Panc1 (cell line): ENCODE measurements at regions not wholly inside any gene's neighbourhood (a gene's known extent, or its start where the extent isn't known, plus 50 kb on each side); places are given as distances from the start of the nearest gene placed in this dataset.

Source experiments
- ATAC-seq: fragments of 200-7000 bp; cut with Tn5 transposase; 2 replicates; pipeline ENCODE4 v1.9.1; 2020; ENCODE audit warnings: mild to moderate bottlenecking, moderate library complexity
- BruUV-seq: library from RNA; stranded (reverse); fragments of 400-500 nt; replicated peaks from 2 replicates; lab custom pipeline; 2021; lab: Mats Ljungman, UMichigan
- CTCF ChIA-PET: fragments of 300-600 bp; sonication (Branson Sonifier 250); formaldehyde crosslinking; loops from one replicate; lab custom pipeline; 2022; ENCODE audit warnings: antibody characterized with exemption; lab: Charles Lee
- POLR2A ChIA-PET: fragments of 300-600 bp; sonication (Branson Sonifier 250); formaldehyde crosslinking; loops from one replicate; lab custom pipeline; 2022; ENCODE audit warnings: antibody characterized with exemption; lab: Charles Lee
- DNase-seq: peaks from one replicate; pipeline ENCODE4 v3.0.0-alpha.2; 2010; ENCODE audit warnings: low read depth, low spot score
- H3K27ac ChIP-seq: 2 replicates; pipeline ENCODE4 v1.5.1; 2011; ENCODE audit warnings: mild to moderate bottlenecking, low read length, inconsistent platforms
- H3K27me3 ChIP-seq: fragments of 200-500 bp; sonication (Bioruptor generic); 2 replicates; pipeline ENCODE4 v1.6.0; 2014; ENCODE audit warnings: low read length, inconsistent platforms; ENCODE audit not compliant: control insufficient read depth, insufficient read depth
- H3K36me3 ChIP-seq: fragments of 200-500 bp; sonication (Bioruptor generic); 2 replicates; pipeline ENCODE4 v1.5.1; 2014; ENCODE audit warnings: inconsistent platforms, mild to moderate bottlenecking, low read length, moderate library complexity; ENCODE audit not compliant: control insufficient read depth, insufficient read depth
- H3K4me1 ChIP-seq: 2 replicates; pipeline ENCODE4 v1.5.1; 2011; ENCODE audit warnings: inconsistent platforms, mild to moderate bottlenecking, low read length, moderate library complexity; ENCODE audit not compliant: control insufficient read depth, insufficient read depth
- H3K4me3 ChIP-seq, 2 experiments: 2 replicates each; pipeline ENCODE4 v1.5.1; 2011 to 2012; ENCODE audit warnings: low read depth in 2 of 2, low read length in 2 of 2, mild to moderate bottlenecking in 2 of 2, inconsistent platforms in 1 of 2, moderate library complexity in 1 of 2
- H3K9me3 ChIP-seq: fragments of 200-500 bp; sonication (Bioruptor generic); 2 replicates; pipeline ENCODE4 v1.5.1; 2014; ENCODE audit warnings: low read depth, mild to moderate bottlenecking, inconsistent platforms, low read length, moderate library complexity; ENCODE audit not compliant: control insufficient read depth, insufficient read depth
- CTCF ChIP-seq: fragments of 450-650 bp; IDR thresholded peaks from 2 replicates; pipeline ENCODE4 v1.5.1; 2017; ENCODE audit warnings: mild to moderate bottlenecking
- POLR2AphosphoS5 ChIP-seq: IDR thresholded peaks from 2 replicates; pipeline ENCODE4 v1.6.1; 2012; ENCODE audit warnings: mild to moderate bottlenecking, low read depth, low read length, moderate library complexity
- REST ChIP-seq, 2 experiments: IDR thresholded peaks; 2 replicates each; pipeline ENCODE4 v1.6.1; 2011 to 2012; ENCODE audit warnings: low read depth in 2 of 2, control low read depth in 1 of 2, low read length in 1 of 2, mild to moderate bottlenecking in 1 of 2, moderate library complexity in 1 of 2; ENCODE audit not compliant: insufficient read depth in 1 of 2
- SIN3A ChIP-seq: IDR thresholded peaks from 2 replicates; pipeline ENCODE4 v1.6.1; 2012; ENCODE audit warnings: low read depth, mild to moderate bottlenecking, low read length, moderate library complexity, borderline replicate concordance; ENCODE audit not compliant: insufficient read depth
- TCF7L2 ChIP-seq: IDR thresholded peaks from 2 replicates; pipeline ENCODE4 v1.6.1; 2011; ENCODE audit warnings: mild to moderate bottlenecking, low read depth, low read length, inconsistent platforms
- in situ Hi-C: cut with HindIII; loops from 2 replicates; pipeline ENCODE4 v1.10.0; 2016; ENCODE audit warnings: low sequenced_read_pairs, low pct_unique_long_range_greater_than_20kb
- intact Hi-C: fragments of 100-400 bp; cut with micrococcal nuclease; formaldehyde crosslinking; loops from one replicate; pipeline ENCODE4 v1.10.0; 2022; ENCODE audit not compliant: unreplicated experiment

- intact Hi-C loops (no loop called here), in situ Hi-C loops (no loop called here)
- H3K4me3 ChIP-seq: no peak overlapping the region
- no peak for DNase-seq
- CTCF ChIA-PET: no interaction called here
- H3K36me3 ChIP-seq: no peaks in the 10 kb centered on the region
- no peak overlapping the region for H3K27ac ChIP-seq
- no TSS peak for BruUV-seq
- H3K27me3 ChIP-seq: no peaks in the 10 kb centered on the region
- no peak for ATAC-seq
- TF ChIP-seq SIN3A: no peak
- TF ChIP-seq REST (IDR thresholded peaks at IDR 0.05; ENCODE audit: insufficient read depth in 1 of 2, low read depth in 2 of 2, low read length in 1 of 2): no peak
- TF ChIP-seq CTCF: no peak
- no peak for TF ChIP-seq TCF7L2
- no peak for TF ChIP-seq POLR2AphosphoS5
- POLR2A ChIA-PET: no interaction called here
- no peaks in the 10 kb centered on the region for H3K9me3 ChIP-seq
- H3K4me1 ChIP-seq: no peaks in the 10 kb centered on the region
These were observed 66.6 kb upstream of the PELI1 start for GRCh38 chr2:64210816-64211215.

GRCh38 chr2:64211276-64211921 lies 67.2 kb upstream of the PELI1 start:
- Histone ChIP-seq H3K4me1 (no peaks in the 10 kb centered on the region), H3K27ac (no peak overlapping the region), H3K27me3 (no peaks in the 10 kb centered on the region), H3K9me3 (no peaks in the 10 kb centered on the region), H3K4me3 (no peak overlapping the region), H3K36me3 (no peaks in the 10 kb centered on the region)
- DNase-seq (no peak), ATAC-seq (no peak)
- ChIA-PET CTCF (no interaction called here), POLR2A (no interaction called here)
- no peak for TF ChIP-seq TCF7L2
- intact Hi-C loops (no loop called here), in situ Hi-C loops (no loop called here)
- no TSS peak for BruUV-seq

GRCh38 chr2:64212346-64212745 lies 68.1 kb upstream of the PELI1 start:
- Histone ChIP-seq H3K4me1 (no peaks in the 10 kb centered on the region), H3K27me3 (no peaks in the 10 kb centered on the region), H3K9me3 (no peaks in the 10 kb centered on the region), H3K36me3 (no peaks in the 10 kb centered on the region), H3K4me3 (no peak overlapping the region), H3K27ac (no peak overlapping the region)
- ATAC-seq: no peak
- TF ChIP-seq SIN3A (no peak), POLR2AphosphoS5 (no peak), CTCF (no peak), TCF7L2 (no peak), REST (IDR thresholded peaks at IDR 0.05; ENCODE audit: insufficient read depth in 1 of 2, low read depth in 2 of 2, low read length in 1 of 2) (no peak)
- POLR2A ChIA-PET: interaction anchor here (0.7 kb wide), 1 partner anchor 1704 kb away, joined by 3 read pairs; no protein-coding TSS in a partner anchor
- CTCF ChIA-PET: no interaction called here
- DNase-seq: no peak
- in situ Hi-C loops: no loop called here
- intact Hi-C loops: no loop called here
- BruUV-seq: no TSS peak
